ENCODE measurements at regions not wholly inside any gene's neighbourhood (a gene's known extent, or its start where the extent isn't known, plus 50 kb on each side); places are given as distances from the start of the nearest gene placed in this dataset.

DNA sequence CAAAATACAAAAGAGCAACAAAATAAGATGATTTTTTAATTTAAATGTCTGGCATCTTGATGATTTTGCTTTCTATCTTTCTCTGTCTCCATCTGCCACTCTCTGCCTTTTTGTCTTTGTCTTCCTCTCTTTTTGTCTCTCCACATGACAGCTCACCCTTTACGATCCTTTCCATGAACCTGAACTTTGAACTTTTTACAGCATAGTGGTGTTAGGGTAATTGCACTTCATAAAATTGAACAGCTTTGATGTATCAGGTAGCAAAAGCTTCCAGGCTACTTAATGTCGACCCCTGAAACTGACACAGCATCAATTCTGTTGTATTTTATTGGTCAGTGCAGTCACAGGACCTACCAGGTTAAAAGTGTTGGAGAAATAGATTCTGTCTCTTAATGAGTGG lies 1517.0 kb downstream of the ADGRL3 start:
- Histone ChIP-seq H3K4me3 (no peak overlapping the region), H3K27ac (no peak overlapping the region), H3K9me3 (no peaks in the 10 kb centered on the region), H3K27me3 (no peaks in the 10 kb centered on the region), H3K36me3 (no peaks in the 10 kb centered on the region), H3K4me1 (no peaks in the 10 kb centered on the region)
- no peak for DNase-seq (ENCODE audit: low spot score)
- TF ChIP-seq, protein P1, sequence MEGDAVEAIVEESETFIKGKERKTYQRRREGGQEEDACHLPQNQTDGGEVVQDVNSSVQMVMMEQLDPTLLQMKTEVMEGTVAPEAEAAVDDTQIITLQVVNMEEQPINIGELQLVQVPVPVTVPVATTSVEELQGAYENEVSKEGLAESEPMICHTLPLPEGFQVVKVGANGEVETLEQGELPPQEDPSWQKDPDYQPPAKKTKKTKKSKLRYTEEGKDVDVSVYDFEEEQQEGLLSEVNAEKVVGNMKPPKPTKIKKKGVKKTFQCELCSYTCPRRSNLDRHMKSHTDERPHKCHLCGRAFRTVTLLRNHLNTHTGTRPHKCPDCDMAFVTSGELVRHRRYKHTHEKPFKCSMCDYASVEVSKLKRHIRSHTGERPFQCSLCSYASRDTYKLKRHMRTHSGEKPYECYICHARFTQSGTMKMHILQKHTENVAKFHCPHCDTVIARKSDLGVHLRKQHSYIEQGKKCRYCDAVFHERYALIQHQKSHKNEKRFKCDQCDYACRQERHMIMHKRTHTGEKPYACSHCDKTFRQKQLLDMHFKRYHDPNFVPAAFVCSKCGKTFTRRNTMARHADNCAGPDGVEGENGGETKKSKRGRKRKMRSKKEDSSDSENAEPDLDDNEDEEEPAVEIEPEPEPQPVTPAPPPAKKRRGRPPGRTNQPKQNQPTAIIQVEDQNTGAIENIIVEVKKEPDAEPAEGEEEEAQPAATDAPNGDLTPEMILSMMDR (IDR thresholded peaks at IDR 0.05) = no peak

DNA sequence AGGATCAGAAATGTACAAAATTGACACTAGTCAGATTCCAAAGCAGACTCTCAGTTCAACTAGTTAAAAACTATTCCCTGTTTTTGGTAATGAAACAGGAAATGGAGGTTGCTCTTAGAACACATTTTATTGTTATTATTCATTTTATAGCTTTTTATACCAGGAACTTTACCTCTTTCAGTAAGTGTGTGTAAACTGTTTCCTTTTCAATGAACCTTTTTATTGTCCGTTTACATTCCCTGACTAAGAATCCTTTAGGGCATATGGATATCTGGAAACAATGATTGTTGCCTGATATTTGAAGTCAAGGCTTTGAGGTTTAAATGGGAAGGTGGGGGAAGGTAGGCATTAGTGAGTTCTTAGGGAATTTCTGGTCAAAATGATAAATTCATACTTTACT lies 1511.4 kb downstream of the ADGRL3 start:
- Histone ChIP-seq H3K4me1 (no peaks in the 10 kb centered on the region), H3K27ac (no peak overlapping the region), H3K27me3 (no peaks in the 10 kb centered on the region), H3K9me3 (no peaks in the 10 kb centered on the region), H3K36me3 (no peaks in the 10 kb centered on the region), H3K4me3 (no peak overlapping the region)
- DNase-seq (ENCODE audit: low spot score) = no peak
- TF ChIP-seq, protein P1 (IDR thresholded peaks at IDR 0.05) = no peak

DNA sequence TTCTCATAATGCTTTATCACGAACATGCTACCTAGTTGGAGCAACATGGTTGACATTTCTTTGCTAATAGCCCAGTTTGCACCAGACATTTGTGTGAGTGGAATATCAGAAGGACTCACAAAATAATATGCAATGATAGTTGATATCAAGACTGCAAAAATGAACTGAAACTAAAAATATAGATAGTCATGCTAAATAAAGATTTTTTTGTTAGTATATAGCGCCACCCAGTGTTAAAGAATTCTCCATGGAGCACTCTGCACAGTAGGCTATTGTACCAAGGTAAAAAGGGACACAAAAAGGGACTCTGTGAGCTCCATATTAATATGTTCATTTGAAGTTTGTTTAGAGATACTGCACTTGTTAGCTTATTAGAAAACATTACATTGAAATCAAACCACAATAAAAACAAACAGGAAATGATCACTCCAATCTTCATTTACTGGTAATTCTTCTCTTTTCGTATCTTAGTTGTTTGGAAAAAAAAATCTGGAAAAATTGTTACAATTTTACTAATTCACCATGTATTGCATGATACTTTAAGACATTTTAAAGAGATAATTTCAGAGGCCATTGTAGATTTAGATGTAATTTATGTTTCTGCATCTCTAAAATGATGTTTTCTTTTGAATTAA lies 1509.6 kb downstream of the ADGRL3 start:
- Histone ChIP-seq H3K36me3 (no peaks in the 10 kb centered on the region), H3K4me3 (no peak overlapping the region), H3K27ac (no peak overlapping the region), H3K27me3 (no peaks in the 10 kb centered on the region), H3K4me1 (no peaks in the 10 kb centered on the region), H3K9me3 (no peaks in the 10 kb centered on the region)
- TF ChIP-seq, protein P1 (IDR thresholded peaks at IDR 0.05) = peak; percentile 33 to 76
- DNase-seq (ENCODE audit: low spot score) = no peak

DNA sequence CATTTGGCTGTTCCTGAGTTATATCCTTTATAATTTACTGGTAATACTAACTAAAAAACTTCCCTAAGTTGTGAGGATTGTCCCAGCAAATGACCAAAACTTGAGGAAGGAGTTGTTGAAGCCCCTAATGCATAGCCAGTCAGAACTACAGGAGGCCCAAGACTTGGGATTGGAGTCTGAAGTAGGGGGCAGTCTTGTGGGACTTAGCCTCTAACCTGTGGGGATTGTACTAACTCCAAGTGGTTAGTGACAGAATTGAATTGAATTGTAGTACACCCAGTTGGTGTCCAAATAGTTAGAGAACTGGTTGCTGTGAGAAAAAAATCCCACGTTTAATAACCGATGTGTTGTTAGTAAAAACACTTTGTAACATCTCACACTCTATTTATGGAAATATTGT lies 1506.3 kb downstream of the ADGRL3 start:
- Histone ChIP-seq H3K4me1 (no peaks in the 10 kb centered on the region), H3K27ac (no peak overlapping the region), H3K27me3 (no peaks in the 10 kb centered on the region), H3K9me3 (no peaks in the 10 kb centered on the region), H3K36me3 (no peaks in the 10 kb centered on the region), H3K4me3 (no peak overlapping the region)
- no peak for DNase-seq (ENCODE audit: low spot score)
- TF ChIP-seq, protein P1 (IDR thresholded peaks at IDR 0.05) = no peak

DNA sequence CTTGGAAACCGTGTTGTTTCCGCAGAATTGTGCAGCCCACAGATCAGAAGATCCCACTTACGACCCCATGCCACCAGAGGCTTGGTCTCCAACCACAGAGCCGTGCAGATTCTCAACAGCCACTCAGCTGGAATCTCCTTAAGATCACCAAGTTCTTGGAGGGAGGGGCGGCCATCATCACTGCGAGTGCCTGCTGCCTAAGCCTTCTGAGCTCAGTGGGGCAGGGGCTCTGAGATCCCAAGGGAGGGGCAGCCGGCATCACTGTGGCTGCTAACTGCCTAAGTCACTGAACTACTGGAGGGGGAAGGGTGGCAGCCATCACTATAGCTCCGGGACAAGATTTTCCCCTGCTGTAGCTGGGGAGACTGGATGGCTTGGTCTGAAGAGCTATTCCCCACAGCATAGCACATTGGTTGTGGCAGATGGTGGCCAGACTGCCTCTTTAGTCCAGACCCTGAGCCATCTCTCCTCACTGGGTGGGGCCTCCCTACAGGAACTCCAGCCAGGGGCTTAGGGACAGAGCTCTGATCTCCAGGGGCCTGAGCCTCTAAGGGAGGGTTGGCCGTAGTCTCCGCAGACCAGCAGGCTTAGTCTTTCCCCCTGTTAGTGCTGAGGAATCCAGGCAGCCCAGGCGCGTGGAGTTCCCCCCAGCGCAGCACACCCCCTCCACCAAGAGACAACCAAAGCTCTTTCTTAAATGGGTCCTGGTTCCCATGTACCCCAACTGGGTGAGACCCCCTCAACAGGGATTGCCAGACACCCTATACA lies 1483.9 kb downstream of the ADGRL3 start:
- no peaks in the 10 kb centered on the region for H3K36me3 ChIP-seq
- no peak overlapping the region for H3K4me3 ChIP-seq
- no peaks in the 10 kb centered on the region for H3K4me1 ChIP-seq
- TF ChIP-seq, protein P1 (IDR thresholded peaks at IDR 0.05) = no peak
- H3K27me3 ChIP-seq = no peaks in the 10 kb centered on the region
- H3K27ac ChIP-seq = no peak overlapping the region
- DNase-seq (ENCODE audit: low spot score) = no peak
- H3K9me3 ChIP-seq = no peaks in the 10 kb centered on the region
